ENCODE measurements at regions not wholly inside any gene's neighbourhood (a gene's known extent, or its start where the extent isn't known, plus 50 kb on each side); places are given as distances from the start of the nearest gene placed in this dataset.

DNA sequence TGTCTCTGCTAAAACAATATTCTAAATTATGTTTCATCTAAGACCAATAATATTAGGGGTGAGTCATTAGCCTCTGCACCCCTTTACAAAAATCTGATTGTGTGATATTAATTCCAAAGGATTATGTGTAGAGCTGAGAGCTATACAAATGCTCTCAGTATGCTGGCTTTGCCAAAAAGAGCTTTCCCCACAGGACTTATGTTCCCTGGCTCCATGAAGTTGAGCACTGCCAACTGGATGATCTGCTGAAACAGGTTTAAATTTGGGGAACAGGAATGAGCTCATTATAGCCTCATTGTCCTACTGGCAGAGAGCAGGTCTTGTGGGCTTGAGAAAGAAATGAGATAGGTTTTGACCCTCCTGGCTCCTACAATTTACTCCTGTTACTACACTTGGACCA, 347.8 kb upstream of the LMCD1 start:
- TF ChIP-seq CTCF (IDR thresholded peaks at IDR 0.05): no peak
- no peak for TF ChIP-seq POLR2AphosphoS5 (IDR thresholded peaks at IDR 0.05)
